ENCODE measurements at regions not wholly inside any gene's neighbourhood (a gene's known extent, or its start where the extent isn't known, plus 50 kb on each side); places are given as distances from the start of the nearest gene placed in this dataset.

DNA sequence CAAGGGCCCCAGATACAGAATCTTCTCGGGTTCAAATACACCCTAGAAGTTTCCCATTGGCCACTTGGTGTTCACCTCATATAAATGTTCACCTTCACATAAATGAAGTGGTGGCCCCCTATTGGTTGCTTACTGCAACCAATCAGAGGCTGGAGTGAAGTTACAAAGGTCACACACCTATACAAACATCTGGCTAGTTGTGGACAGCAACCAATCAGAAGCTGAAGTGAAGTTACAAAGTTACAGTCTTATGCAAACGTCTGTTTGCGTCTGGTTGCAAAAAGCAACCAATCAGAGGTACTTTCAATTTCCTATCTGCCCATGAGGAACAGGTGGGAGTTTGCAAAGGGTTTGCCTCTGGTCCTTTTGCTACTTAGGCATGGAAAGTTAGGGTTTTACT, 206.5 kb upstream of the BMP2 start:
- ATAC-seq (no peak), DNase-seq (no peak)

DNA sequence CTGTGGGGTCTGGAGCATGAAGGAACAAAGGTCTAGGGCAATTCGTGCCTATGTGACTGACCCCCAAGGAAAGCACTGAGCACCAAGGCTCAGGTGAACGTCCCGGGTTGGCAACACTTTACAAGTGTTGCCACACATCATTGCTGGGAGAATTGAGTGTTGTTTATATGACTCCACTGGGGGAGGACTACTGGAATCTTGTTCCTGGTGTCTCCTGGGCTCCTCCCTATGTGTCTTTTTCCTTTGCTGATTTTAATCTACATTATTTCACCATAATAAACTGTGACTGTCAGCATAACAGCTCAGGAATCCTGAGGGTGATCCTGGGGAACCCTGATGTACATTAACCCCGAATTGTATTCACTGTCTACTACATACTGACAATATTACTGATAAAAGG, 207.7 kb upstream of the BMP2 start:
- ATAC-seq (no peak), DNase-seq (no peak)

DNA sequence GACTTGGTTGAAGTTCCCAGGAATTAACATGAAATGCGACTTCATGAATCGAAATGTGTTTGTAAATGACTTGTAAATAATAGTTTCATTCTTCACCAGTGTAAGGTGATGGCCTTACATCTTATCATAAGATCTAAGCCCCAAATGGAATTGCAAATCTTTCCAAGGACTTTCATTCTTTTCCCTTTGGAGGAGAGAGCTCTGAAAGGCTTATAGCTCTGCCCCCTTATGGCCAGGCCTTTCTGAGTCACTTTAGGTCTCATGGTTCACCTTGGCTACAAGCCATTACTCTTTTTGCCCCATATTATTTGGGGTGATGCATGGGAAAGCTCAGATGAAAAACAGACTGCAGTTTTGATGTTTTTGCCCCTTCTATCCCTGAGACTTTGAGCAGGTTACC, 209.1 kb upstream of the BMP2 start:
- ATAC-seq (no peak), DNase-seq (no peak)

DNA sequence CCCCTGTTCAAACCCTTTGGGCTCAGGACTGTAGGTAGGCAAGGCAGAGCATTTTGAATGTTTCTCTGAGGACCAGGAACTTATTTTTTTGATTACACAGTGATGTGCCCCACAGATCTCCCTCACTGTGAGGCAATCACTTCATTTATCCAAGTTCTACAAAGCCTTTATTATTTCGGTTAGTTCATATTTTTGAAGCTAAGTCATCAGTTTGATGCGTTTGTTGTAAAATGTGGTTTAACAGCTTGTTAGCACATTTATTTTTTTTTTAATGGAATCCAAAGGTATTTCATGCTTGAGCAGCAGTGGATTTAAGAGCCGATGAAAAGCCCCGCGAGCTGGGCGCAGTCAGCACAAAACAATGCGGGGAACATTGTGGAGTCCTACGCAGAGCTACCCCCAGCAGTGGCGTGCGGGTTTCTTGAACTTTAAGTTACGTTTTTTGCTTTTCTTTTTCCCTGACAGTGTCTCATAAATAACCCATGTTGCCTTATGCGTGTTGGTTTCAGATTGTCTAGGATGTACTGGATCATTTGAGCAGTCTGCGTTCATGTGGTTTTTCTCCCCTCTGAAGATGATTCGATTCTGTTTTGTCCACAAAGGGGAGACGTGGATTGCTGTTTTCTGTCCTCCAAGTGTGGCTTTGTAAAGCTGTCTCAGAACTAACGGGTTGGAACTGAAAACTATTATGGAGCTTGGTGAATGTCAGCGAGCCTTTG, 233.6 kb upstream of the BMP2 start:
- ATAC-seq (no peak), DNase-seq (no peak)

DNA sequence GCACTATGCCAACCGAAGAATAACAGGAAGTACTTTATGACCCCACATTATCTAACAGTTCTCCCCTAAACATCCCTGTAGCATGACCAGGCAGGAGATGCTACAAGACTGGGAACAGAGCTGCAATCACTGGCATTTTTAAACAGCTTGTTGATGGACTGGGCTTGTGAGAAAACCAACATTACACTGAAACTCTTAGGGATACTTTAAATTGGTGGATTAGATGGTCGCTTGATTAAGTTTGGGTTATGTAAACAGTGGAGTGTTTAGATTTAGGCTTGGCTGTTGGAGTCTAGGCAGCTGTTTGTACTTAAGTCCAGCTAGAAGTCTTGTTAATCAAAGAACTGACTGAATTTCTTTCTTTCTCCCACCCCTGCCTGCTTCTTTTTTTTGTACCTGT, 234.1 kb upstream of the BMP2 start:
- ATAC-seq (no peak), DNase-seq (no peak)

DNA sequence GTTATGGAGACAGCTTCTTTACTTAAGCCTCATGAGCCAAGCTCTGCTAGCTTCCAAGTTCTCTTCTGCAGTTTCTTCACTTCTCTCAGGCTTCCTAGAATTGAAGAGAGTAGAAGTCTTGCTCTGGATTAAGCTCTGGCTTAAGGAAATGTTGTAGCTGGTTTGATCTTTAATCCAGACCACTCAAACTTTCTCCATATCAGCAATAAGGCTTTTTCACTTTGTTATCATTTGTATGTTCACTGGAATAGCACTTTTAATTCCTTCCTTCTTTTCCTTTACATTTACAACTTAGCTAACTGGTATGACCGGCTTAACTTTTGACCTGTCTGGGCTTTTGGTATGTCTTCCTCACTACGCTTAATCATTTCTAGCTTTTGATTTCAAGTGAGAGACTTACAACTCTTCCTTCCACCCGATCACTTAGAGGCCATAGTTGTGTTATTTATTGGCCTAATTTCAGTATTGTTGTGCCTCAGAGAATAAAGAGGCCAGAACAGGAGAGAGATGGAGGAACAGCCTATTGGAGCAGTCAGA, 236.6 kb upstream of the BMP2 start:
- ATAC-seq (no peak), DNase-seq (no peak)

DNA sequence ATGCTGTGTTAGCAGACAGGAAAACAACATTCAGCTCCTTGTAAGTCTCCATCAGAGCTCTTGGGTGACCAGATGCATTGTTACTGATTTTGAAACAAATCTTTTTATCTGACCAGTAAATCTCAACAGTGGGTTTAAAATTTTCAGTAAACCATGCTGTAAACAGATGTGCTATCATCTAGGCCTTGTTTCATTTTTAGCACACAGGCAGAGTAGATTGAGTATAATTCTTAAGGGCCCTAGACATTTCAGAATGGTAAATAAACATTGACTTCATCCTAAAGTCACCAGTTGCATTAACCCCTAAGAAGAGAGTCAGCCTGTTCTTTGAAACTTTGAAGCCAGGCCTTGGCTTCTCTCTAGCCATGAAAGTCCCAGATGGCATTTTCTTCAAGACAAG, 237.2 kb upstream of the BMP2 start:
- no peak for DNase-seq
- ATAC-seq, result no peak

DNA sequence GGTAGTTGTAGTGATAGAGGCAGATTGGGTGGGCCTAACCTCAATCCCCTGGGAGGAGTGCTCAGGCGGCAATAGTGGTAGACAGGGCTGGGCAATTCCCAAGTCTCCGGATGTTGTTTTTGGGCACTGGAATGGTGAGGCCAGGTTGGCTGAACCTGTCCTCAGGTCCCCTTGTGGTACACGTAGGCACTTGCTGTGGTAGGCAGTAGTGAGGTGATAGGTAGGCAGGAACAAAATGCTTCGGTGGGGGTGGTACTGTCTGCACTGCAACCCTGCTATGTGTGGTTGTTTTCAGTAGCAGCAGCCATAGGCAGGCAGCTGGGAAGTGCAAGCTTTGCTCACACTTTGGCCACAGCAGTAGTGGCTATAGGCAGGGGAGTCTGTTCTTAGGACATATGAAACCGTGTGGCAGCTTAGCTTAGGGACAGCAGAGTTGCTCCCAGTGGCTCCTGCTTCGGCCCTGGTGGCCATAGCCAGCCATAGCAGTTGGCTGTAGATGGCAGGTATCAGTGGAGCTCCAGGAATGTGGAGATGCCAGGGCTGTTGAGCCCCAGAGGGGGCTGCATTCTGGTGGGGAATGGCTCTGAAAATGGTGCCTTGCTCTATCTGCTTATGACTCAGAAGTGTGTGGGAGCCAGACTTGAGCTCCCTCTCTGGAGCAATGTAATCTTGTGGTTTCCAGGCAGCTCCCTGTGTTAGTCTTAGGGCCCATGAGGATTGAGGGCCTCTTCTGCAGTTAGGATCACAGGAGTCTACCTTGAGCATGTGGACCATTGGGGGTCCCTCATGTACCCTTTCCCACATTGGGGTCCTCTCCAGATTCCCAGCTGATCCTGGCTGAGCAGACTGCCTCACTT, 241.8 kb upstream of the BMP2 start:
- no peak for ATAC-seq

DNA sequence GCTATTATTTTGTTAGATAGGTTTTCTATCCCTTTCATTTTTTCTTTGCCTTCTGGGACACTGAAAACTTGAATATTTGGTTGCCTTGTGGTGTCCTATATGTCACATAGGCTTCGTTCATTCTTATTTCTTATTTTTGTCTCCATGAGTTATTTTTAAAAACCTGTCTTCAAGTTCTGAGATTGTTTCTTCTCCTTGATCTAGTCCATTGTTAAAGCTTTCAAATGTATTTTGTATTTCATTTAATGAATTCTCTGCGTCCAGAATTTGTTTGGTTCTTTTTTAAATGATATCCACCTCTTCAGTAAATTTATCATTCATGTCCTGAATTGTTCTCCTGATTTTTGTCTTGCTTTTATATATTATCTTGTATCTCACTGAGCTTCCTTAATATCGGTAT, 243.2 kb upstream of the BMP2 start:
- DNase-seq (no peak), ATAC-seq (no peak)

More for the DNA sequence above, 241.8 kb upstream of the BMP2 start:
- DNase-seq, result no peak

DNA sequence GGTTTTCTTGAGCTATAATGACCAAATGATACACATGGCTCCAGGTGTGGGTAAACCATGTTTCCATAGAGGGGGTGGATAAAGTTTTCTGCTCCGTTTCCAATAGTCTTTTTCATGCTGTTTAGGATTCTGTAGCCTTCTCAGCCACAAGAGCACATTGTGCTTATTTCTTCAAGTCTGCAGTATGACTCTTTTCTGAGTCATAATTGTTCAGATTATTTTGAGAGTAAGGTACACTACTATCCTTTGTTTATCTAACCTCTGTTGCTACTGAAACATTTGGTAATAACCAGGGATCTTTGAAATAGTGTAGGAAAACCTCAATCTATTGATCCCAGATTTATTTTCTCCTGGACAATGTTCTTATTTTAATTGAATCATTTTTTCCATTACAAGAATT, 247.9 kb upstream of the BMP2 start:
- ATAC-seq, result no peak
- DNase-seq, result no peak

DNA sequence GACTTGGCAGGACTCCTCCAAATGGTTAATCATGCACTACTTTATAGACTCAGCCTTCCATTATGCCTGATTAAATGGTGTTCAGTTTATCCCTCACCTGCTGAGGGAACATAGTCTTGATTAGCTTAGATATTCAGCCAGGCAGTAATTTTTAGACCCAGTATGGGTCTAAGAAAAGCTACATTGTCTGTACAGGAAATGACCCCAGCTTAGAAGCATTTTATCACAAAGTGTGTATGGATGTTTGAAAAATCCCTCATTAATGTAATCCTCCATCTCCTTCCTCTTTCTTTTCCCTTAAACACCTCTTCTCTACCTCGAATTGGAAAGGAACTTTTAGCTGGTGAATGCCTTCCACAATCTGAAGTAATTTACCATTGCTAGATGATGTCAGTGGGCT, 252.2 kb upstream of the BMP2 start:
- DNase-seq, result no peak
- ATAC-seq, result no peak

DNA sequence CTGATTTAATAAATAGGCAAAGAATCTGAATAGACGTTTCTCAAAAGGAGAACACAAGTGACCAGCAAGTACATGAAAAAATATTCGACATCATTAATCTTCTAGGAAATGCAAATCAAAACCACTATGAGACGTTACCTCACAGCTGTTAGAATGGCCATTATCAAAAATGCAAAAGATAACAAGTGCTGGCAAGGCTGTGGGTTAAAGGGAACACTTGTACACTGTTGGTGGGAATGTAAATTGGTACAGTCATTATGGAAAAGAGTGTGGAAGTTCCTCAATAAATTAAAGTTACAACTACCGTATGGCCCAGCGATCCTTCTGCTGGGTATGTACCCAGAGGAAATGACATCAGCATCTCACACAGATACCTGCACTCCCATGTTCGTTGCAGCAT, 253.9 kb upstream of the BMP2 start:
- ATAC-seq (no peak), DNase-seq (no peak)

DNA sequence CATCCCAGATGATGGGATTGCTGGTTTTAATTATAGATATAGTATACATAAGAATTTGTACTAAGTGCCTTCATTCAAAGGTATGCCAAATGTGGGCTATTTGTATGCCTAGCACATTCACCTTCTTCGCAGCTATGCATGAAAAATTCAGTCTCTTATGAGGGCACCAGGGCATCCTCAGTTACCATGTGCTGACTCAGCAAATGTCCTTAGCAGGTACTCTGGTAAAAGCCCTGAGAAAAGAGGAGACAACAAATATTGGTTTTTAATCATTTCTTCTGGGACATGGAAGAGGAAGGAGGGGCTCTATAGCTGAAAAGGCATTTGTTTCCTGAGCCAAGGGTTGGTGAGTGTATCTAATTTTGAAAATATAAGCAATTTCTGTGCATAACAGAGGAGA, 258.1 kb upstream of the BMP2 start:
- ATAC-seq (no peak), DNase-seq (no peak)

DNA sequence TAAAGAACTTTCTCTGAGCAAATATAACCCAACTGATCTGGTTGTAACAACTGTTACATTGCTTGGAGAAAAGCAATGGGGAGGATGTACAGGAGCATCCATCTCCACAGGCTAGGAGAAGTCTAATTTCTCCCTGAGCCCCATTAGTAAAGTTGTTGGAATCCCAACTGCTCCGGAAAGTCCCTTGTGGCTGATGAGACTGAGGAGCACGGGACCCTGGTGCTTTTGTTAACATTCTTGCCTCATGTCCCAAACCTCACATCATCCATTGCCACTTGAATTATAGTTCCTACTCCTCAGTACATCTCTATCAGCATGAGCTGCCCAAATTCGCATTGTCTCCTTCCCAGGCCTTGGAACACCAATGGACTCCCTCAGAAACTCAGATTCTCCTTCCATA, 260.6 kb upstream of the BMP2 start:
- no peak for ATAC-seq
- no peak for DNase-seq

DNA sequence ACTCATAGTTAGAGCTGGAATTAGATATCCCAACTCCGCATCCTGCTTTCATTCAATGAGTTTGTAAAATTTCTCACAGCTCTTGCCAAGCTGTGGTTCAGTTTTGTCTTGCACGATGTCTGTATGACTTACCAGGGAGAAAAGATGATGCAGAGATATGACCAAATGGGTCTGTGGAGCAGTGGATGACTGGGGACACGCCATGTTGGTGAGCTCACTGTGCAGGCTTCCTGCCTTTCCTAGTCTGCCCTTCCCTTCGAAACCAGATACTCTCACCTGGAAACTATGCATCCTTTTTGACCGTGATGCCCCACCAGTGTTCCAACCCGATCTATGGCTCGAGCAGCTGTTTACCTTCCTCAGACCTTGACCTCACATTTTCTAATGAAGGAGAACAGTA, 262.7 kb upstream of the BMP2 start:
- DNase-seq, result no peak
- no peak for ATAC-seq

DNA sequence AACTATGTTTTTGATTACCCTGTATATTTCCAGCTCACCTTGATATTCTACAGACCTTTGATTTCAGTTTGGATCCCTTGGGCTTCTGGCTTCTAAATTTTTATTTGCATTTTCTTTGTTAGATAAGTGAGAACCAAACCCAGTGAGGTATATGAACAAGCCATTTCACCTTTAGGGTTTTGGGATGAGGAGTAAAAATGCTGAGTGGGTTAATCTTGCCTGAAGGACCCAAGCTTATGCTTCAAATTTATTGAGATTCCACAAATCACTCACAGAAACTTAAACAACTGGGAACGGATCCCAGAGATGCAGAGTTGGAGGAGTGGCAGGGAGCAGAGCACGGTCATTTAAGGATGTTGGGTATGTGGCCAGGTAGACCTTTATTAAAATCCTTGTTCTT, 263.3 kb upstream of the BMP2 start:
- no peak for ATAC-seq
- no peak for DNase-seq

DNA sequence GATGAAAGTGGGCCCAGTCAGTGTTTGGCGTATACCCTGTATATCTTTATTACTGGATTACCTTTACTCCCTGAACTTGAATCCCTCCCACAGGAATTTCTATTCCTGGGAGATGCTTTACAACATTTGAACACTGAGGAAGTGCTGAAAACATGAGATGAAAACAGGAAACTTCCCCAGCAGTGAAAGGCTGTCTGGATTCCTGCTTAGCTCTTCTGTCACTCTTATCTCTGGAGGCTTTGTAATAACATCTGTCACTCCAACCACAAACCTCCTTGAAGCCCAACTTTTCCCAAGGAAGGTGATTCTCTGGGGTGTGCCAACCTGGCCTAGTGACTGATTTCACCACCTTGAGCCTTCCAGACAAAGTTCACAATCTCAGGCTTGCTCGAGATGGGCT, 264.5 kb upstream of the BMP2 start:
- ATAC-seq (no peak), DNase-seq (no peak)

DNA sequence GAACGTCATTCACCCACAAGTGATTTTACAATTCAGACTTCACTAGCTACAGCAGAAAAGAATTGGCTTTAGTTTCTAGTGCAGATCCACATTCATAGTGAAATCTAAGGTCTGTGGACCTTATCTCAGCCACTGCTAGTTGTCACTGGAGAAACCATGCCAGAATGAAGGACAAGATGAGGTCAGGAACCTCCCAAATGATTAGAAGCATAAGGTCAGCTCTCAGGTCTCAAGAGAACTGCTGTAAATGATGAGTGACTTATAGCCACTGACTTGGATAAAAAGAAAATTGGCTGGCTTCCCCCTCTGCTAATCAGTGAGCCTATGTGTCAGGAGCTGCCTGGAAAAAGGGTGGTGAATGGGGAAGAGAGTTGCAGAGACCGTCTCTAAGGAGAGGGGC, 265.3 kb upstream of the BMP2 start:
- no peak for DNase-seq
- no peak for ATAC-seq

DNA sequence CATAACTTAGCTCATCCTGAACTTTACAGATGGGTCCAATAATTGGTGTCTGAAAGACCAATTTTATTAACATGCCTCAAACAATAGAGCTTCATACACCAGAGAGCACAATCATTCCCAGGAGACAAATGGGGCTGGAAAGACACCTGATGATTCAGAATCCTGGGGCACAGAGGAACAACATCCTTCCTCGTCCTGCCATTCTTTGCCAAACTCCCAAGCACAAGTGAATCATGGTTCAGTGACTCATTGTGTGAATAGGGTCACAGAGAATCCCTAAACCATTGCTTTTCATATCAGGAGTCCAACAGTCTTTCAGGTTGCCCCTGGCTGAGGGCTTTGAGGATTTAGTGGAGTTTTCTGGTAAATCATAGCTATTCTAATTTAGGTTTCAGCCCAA, 266.4 kb upstream of the BMP2 start:
- no peak for DNase-seq
- no peak for ATAC-seq

DNA sequence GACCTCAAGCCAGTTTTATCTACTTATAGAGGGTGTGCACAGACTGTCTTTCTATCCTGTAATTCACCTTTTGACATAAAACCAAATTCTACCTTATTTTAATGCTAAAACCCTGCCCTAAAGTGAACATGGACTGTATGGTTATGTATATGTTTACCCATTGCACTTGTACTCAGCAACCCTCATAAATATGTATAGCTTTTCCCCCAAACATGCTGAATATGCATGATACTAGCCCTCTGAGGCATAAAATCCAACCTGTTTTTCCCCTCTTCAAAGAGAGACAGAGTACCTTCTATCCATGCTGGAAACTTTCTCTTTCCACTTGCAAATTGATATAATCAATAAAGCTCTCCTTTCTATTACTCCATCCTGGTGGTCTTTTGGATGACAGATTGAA, 267.9 kb upstream of the BMP2 start:
- DNase-seq, result no peak

DNA sequence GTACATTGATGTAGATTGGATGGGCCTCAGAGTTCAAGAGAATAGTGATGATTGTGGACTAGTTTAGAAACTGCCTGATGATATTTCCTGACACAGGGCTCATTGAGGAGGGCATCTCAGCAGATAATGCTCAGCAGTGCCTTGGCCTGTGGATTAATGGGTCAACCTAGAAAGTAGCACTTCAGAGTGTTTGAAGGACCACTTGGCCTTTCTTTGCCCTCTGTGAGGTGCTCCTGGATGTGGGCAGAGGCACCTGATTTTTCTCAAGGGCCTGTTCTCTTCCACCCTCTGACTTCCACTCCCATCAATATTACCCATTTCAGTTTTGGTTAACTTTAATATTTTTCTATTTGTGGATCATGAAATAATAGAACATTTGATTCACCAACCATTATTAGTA, 270.6 kb upstream of the BMP2 start:
- DNase-seq (no peak), ATAC-seq (no peak)

More for the DNA sequence above, 267.9 kb upstream of the BMP2 start:
- ATAC-seq, result no peak

DNA sequence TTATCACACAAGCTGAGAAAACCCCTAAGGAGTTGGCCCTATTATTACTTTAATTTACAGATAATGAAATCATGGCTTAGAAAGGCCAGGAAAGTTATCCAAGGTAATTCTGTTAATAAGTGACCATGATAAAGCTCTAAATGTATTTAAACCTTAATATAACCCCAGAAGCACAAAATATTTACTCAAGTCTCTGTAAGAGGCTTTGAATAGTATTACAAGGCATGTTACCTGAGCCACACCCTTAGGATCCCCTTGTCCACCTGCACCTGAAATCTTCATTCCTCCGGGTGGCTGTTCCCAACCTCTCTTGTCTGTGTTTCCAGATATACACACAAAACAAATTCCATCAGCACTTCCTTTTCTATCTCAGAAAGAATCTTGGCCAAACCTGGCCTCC, 271.6 kb upstream of the BMP2 start:
- ATAC-seq (no peak), DNase-seq (no peak)

DNA sequence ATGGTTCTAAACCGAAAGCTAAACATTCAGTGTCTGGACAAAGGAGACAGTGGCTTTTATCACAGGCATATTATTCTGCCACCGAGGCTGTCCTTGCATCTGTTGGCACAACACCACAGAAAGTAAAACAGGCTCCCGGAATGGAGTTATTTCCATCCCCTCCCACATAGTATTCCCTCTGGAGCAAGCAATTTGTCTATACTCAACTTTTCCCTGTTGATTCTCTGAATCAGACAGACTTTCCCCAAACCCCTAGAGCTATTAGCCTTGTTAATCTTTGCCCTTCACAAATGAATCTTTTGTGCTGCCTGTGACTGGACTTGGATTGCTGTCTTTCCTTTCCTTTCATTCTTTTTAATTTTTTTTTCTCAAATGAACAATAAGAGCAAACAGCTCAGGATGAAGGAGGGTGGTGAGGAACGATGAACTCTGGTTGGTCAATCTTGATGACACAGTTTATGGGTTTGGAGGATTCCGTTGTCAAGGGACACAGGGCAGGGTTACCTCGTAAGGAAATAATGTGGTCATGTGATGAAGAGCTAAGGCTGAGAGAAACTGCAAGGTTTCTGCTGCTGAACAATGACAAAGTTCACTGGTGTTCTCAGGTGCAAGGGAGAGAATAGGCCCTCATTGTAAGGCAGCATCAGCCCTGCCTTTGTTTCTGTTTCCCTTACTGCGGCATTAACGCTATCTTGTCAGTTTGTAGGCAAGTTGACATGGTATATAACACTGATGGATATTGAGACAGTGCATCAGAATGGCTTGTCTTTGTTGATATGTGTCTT, 275.0 kb upstream of the BMP2 start:
- ATAC-seq (no peak), DNase-seq (no peak)
